ENCODE measurements at regions not wholly inside any gene's neighbourhood (a gene's known extent, or its start where the extent isn't known, plus 50 kb on each side); places are given as distances from the start of the nearest gene placed in this dataset.

- TF ChIP-seq CTCF (IDR thresholded peaks at IDR 0.05) (no peak), ZFX (IDR thresholded peaks at IDR 0.05; ENCODE audit: borderline replicate concordance) (no peak)
Measured at GRCh38 chr9:85453850-85454249, 287.9 kb downstream of the AGTPBP1 start.
